ENCODE measurements at regions not wholly inside any gene's neighbourhood (a gene's known extent, or its start where the extent isn't known, plus 50 kb on each side); places are given as distances from the start of the nearest gene placed in this dataset.

DNA sequence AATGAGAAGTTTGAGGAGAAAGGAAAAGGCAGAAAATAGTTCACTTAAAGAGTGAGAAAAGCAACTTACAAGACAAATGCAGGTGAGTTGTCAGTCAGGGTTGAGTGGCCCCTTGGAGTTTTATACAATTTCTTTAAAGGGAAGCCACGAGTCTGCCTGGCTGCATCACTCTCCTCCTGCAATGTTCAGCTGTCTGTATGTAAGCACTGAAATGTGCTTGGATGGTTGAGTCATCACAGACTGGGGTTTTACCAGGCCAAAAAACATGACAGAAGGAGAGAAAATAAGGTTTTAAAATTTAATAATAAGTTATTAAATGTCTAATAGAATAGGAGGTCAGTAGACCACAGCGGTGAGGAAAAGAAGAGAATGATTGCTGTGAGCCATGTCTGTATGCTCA lies 51.0 kb upstream of the FGF14 start:
- TF ChIP-seq, protein P1, sequence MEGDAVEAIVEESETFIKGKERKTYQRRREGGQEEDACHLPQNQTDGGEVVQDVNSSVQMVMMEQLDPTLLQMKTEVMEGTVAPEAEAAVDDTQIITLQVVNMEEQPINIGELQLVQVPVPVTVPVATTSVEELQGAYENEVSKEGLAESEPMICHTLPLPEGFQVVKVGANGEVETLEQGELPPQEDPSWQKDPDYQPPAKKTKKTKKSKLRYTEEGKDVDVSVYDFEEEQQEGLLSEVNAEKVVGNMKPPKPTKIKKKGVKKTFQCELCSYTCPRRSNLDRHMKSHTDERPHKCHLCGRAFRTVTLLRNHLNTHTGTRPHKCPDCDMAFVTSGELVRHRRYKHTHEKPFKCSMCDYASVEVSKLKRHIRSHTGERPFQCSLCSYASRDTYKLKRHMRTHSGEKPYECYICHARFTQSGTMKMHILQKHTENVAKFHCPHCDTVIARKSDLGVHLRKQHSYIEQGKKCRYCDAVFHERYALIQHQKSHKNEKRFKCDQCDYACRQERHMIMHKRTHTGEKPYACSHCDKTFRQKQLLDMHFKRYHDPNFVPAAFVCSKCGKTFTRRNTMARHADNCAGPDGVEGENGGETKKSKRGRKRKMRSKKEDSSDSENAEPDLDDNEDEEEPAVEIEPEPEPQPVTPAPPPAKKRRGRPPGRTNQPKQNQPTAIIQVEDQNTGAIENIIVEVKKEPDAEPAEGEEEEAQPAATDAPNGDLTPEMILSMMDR (IDR thresholded peaks at IDR 0.05; ENCODE audit: insufficient read depth, low read length), result no peak
- TF ChIP-seq POLR2AphosphoS5 (IDR thresholded peaks at IDR 0.05; ENCODE audit: low read depth) (no peak), GABPA (IDR thresholded peaks at IDR 0.05; ENCODE audit: low read depth) (no peak), SPI1 (IDR thresholded peaks at IDR 0.05; ENCODE audit: borderline replicate concordance, low read depth) (no peak)
- TF ChIP-seq, protein P2, sequence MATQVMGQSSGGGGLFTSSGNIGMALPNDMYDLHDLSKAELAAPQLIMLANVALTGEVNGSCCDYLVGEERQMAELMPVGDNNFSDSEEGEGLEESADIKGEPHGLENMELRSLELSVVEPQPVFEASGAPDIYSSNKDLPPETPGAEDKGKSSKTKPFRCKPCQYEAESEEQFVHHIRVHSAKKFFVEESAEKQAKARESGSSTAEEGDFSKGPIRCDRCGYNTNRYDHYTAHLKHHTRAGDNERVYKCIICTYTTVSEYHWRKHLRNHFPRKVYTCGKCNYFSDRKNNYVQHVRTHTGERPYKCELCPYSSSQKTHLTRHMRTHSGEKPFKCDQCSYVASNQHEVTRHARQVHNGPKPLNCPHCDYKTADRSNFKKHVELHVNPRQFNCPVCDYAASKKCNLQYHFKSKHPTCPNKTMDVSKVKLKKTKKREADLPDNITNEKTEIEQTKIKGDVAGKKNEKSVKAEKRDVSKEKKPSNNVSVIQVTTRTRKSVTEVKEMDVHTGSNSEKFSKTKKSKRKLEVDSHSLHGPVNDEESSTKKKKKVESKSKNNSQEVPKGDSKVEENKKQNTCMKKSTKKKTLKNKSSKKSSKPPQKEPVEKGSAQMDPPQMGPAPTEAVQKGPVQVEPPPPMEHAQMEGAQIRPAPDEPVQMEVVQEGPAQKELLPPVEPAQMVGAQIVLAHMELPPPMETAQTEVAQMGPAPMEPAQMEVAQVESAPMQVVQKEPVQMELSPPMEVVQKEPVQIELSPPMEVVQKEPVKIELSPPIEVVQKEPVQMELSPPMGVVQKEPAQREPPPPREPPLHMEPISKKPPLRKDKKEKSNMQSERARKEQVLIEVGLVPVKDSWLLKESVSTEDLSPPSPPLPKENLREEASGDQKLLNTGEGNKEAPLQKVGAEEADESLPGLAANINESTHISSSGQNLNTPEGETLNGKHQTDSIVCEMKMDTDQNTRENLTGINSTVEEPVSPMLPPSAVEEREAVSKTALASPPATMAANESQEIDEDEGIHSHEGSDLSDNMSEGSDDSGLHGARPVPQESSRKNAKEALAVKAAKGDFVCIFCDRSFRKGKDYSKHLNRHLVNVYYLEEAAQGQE (IDR thresholded peaks at IDR 0.05; ENCODE audit: insufficient replicate concordance, low read depth), result no peak

Measured in HL-60 (cell line).